ENCODE measurements at regions not wholly inside any gene's neighbourhood (a gene's known extent, or its start where the extent isn't known, plus 50 kb on each side); places are given as distances from the start of the nearest gene placed in this dataset.

DNA sequence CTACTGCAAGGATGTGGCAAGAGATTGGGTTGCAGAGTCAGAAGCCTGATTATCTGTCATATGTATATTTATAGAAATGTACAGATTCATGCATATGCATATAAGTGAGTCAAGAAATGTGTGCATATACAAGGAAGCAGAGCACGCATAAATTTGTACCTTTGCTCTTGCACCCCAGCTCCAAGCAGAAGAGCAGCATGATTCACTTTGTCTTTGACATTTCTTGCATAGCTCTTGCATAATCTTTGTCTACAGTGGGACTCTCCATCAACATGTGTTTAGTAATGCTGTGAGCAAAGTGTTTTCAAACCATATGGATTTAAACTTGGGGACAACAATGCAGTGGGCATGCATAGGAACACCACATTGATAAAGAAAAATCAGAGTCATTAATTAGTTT, 330.7 kb upstream of the DCN start:
- Histone ChIP-seq H3K9me2 (ENCODE audit: insufficient read depth, low read length) (no peaks in the 10 kb centered on the region), H3K4me3 (ENCODE audit: low read depth, low read length, poor library complexity, severe bottlenecking) (no peak overlapping the region), H3K4me2 (ENCODE audit: low read length) (no peak overlapping the region), H3K36me3 (ENCODE audit: insufficient read depth, low read length) (no peaks in the 10 kb centered on the region), H3K4me1 (ENCODE audit: insufficient read depth, low read length, poor library complexity, severe bottlenecking) (no peaks in the 10 kb centered on the region), H3K79me2 (ENCODE audit: insufficient read depth, low read depth, low read length) (no peaks in the 10 kb centered on the region), H3K9me3 (ENCODE audit: low read length) (no peaks in the 10 kb centered on the region), H2AFZ (ENCODE audit: low read length) (no peak overlapping the region), H3K27ac (ENCODE audit: low read depth, low read length, poor library complexity, severe bottlenecking) (no peak overlapping the region), H4K20me1 (ENCODE audit: insufficient read depth, low read length) (no peaks in the 10 kb centered on the region)
- intact Hi-C loops (cut with micrococcal nuclease; ENCODE audit: unreplicated experiment): no loop called here
- TF ChIP-seq EZH2phosphoT487 (IDR thresholded peaks at IDR 0.05; ENCODE audit: borderline replicate concordance, low read depth, low read length): no peak
- TF ChIP-seq, protein P1, sequence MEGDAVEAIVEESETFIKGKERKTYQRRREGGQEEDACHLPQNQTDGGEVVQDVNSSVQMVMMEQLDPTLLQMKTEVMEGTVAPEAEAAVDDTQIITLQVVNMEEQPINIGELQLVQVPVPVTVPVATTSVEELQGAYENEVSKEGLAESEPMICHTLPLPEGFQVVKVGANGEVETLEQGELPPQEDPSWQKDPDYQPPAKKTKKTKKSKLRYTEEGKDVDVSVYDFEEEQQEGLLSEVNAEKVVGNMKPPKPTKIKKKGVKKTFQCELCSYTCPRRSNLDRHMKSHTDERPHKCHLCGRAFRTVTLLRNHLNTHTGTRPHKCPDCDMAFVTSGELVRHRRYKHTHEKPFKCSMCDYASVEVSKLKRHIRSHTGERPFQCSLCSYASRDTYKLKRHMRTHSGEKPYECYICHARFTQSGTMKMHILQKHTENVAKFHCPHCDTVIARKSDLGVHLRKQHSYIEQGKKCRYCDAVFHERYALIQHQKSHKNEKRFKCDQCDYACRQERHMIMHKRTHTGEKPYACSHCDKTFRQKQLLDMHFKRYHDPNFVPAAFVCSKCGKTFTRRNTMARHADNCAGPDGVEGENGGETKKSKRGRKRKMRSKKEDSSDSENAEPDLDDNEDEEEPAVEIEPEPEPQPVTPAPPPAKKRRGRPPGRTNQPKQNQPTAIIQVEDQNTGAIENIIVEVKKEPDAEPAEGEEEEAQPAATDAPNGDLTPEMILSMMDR (conservative IDR thresholded peaks at IDR 0.05; ENCODE audit: low read length): no peak
- no TSS peak for BruUV-seq (replicated peaks)
- ChIA-PET POLR2A (interaction anchor here (0.6 kb wide), 2 partner anchors 22 to 66 kb away, joined by 3 to 6 read pairs; no protein-coding TSS in a partner anchor), CTCF (ENCODE audit: unreplicated experiment) (no interaction called here)
- no peak for DNase-seq (ENCODE audit: low spot score)

DNA sequence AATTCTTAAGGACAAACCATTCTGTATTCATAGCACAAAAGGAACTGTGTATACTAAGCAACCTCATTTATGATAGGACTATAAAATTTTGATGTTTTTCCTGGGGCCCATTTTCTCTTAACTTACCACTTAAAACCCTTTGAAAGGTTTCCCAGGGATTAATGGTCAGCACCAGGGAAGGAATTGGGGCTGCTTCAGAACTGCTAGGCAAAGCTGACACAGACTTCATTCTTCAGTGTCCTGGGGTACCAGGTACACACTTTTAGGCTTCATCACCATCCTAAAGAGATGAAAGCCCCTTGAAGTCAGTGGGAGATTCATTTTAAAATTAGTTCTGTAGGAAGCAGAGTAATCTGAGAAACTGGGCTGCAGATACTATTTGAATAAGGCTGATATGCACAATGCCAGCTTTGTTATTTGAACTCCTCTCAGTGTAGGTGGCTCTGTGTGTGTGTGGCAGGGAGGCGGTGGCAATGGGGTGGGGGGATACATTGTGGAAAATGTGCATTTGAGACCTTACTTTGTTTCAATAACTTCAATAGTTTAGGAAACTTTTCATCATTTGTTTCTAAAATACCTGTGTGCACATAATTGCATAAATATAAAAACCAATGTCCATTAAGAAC, 329.3 kb upstream of the DCN start:
- Histone ChIP-seq H3K4me2 (ENCODE audit: low read length) (no peak overlapping the region), H2AFZ (ENCODE audit: low read length) (no peak overlapping the region), H3K9me3 (ENCODE audit: low read length) (no peaks in the 10 kb centered on the region), H3K27ac (ENCODE audit: low read depth, low read length, poor library complexity, severe bottlenecking) (no peak overlapping the region), H3K9me2 (ENCODE audit: insufficient read depth, low read length) (no peaks in the 10 kb centered on the region), H3K4me3 (ENCODE audit: low read depth, low read length, poor library complexity, severe bottlenecking) (no peak overlapping the region), H3K36me3 (ENCODE audit: insufficient read depth, low read length) (no peaks in the 10 kb centered on the region), H4K20me1 (ENCODE audit: insufficient read depth, low read length) (no peaks in the 10 kb centered on the region), H3K79me2 (ENCODE audit: insufficient read depth, low read depth, low read length) (no peaks in the 10 kb centered on the region), H3K4me1 (ENCODE audit: insufficient read depth, low read length, poor library complexity, severe bottlenecking) (no peaks in the 10 kb centered on the region)
- DNase-seq (ENCODE audit: low spot score): no peak
- ChIA-PET POLR2A (no interaction called here), CTCF (ENCODE audit: unreplicated experiment) (no interaction called here)
- TF ChIP-seq, protein P1 (conservative IDR thresholded peaks at IDR 0.05; ENCODE audit: low read length): no peak
- no peak for TF ChIP-seq EZH2phosphoT487 (IDR thresholded peaks at IDR 0.05; ENCODE audit: borderline replicate concordance, low read depth, low read length)
- no TSS peak for BruUV-seq (replicated peaks)
- intact Hi-C loops (cut with micrococcal nuclease; ENCODE audit: unreplicated experiment): no loop called here

DNA sequence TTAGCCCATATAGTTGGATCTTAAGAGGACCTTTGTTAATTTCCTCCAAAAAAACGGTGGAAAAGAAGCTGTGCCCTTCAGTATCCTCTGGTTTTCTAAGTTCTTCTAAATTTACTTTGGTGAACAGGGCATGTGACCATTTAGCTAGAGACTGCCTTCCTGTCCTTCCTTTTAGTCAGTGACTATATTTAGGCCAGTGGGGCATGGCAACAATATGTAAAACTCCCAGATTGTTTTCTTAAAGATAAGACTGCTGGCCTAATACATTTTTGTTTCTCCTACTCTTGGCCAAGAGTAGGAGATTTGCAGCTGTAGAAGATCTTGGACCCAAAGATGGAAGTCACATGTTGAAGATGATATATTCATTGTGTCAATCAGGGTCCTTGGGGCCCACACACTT, 325.1 kb upstream of the DCN start:
- POLR2A ChIA-PET: interaction anchor here (1.5 kb wide), 1 partner anchor 15 kb away, joined by 4 read pairs; no protein-coding TSS in a partner anchor
- DNase-seq (ENCODE audit: low spot score): no peak
- no peak overlapping the region for H3K4me2 ChIP-seq (ENCODE audit: low read length)
- no peaks in the 10 kb centered on the region for H3K36me3 ChIP-seq (ENCODE audit: insufficient read depth, low read length)
- CTCF ChIA-PET (ENCODE audit: unreplicated experiment): no interaction called here
- H3K4me1 ChIP-seq (ENCODE audit: insufficient read depth, low read length, poor library complexity, severe bottlenecking): no peaks in the 10 kb centered on the region
- no peaks in the 10 kb centered on the region for H3K9me3 ChIP-seq (ENCODE audit: low read length)
- H3K9me2 ChIP-seq (ENCODE audit: insufficient read depth, low read length): no peaks in the 10 kb centered on the region
- H2AFZ ChIP-seq (ENCODE audit: low read length): no peak overlapping the region
- intact Hi-C loops (cut with micrococcal nuclease; ENCODE audit: unreplicated experiment): no loop called here
- TF ChIP-seq, protein P1 (conservative IDR thresholded peaks at IDR 0.05; ENCODE audit: low read length): no peak
- H3K79me2 ChIP-seq (ENCODE audit: insufficient read depth, low read depth, low read length): no peaks in the 10 kb centered on the region
- no TSS peak for BruUV-seq (replicated peaks)
- no peak overlapping the region for H3K27ac ChIP-seq (ENCODE audit: low read depth, low read length, poor library complexity, severe bottlenecking)
- H3K4me3 ChIP-seq (ENCODE audit: low read depth, low read length, poor library complexity, severe bottlenecking): no peak overlapping the region
- no peaks in the 10 kb centered on the region for H4K20me1 ChIP-seq (ENCODE audit: insufficient read depth, low read length)
